Activated naive CD8-positive, alpha-beta T cell treated with anti-CD3 and anti-CD28 coated beads for 36 hours (primary cell): ENCODE measurements at regions not wholly inside any gene's neighbourhood (a gene's known extent, or its start where the extent isn't known, plus 50 kb on each side); places are given as distances from the start of the nearest gene placed in this dataset.
"Not testable (repeated sequence)": the region's sequence is repeated elsewhere in the genome, so short reads cannot be mapped to it uniquely, and the experiment has no call there.

Source experiments
- DNase-seq: peaks from one replicate; pipeline ENCODE4 v3.0.0; 2021
- H3K27ac Mint-ChIP-seq: one replicate; pipeline ENCODE4 v1.8.0; 2022; ENCODE audit warnings: mild to moderate bottlenecking, moderate library complexity, mixed read lengths
- H3K27me3 Mint-ChIP-seq: one replicate; pipeline ENCODE4 v1.8.0; 2022; ENCODE audit warnings: mild to moderate bottlenecking, mixed read lengths
- H3K36me3 Mint-ChIP-seq: one replicate; pipeline ENCODE4 v1.8.0; 2021; ENCODE audit warnings: mild to moderate bottlenecking, mixed read lengths
- H3K4me1 Mint-ChIP-seq: one replicate; pipeline ENCODE4 v1.8.0; 2021; ENCODE audit warnings: mixed read lengths
- H3K4me3 Mint-ChIP-seq: one replicate; pipeline ENCODE4 v1.8.0; 2022; ENCODE audit warnings: mild to moderate bottlenecking, moderate library complexity, mixed read lengths
- H3K9me3 Mint-ChIP-seq: one replicate; pipeline ENCODE4 v1.8.0; 2022; ENCODE audit warnings: mixed read lengths

DNA sequence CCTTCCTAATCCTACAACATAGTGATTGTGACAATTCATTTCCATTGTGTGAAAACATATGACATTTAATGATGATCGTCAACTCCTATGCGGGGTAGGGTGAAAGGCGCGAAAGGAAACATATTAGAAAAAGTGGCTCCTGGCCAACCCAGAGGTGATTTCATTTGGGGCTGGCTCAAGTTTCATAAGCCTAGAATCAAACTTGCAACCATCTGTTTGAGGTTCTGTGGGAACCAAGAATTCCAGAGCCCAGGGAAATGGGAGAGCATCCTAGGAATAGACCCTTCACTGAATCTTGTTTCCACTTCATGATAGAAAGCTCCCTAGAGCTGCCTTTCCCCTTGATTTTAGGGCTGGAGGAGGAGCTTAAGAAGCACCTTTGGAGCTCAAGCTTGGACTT is 101.3 kb upstream of the EGFL6 start:
- Mint-ChIP-seq H3K9me3 (peaks cover 2% of the 10 kb centered on the region), H3K36me3 (no peaks in the 10 kb centered on the region), H3K4me3 (no peak overlapping the region), H3K27me3 (no peaks in the 10 kb centered on the region), H3K4me1 (peaks cover 7% of the 10 kb centered on the region), H3K27ac (no peak overlapping the region)
- no peak for DNase-seq

DNA sequence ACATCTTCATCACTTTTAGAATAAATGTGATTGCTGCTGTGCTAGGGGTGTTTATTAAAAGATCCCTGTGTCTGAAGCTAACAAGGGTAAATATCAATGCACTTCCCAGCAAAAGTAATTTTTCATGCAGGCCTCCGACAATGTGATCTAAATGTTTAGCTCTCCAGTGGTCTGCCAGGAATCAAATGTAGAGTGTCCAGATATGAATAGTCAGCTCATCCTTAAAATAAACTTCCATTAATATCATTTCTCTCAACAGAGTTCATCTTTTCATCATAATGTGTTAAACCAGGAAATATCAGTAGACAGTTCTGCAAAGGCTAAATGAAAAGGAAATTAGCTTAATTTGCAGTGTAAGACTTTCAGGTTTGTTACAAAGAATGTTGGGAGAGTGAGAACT is 102.2 kb upstream of the EGFL6 start:
- no peak overlapping the region for H3K4me3 Mint-ChIP-seq
- peaks cover 6% of the 10 kb centered on the region for H3K9me3 Mint-ChIP-seq
- H3K27ac Mint-ChIP-seq, result no peak overlapping the region
- no peaks in the 10 kb centered on the region for H3K27me3 Mint-ChIP-seq
- no peak for DNase-seq
- peaks cover 5% of the 10 kb centered on the region for H3K4me1 Mint-ChIP-seq
- H3K36me3 Mint-ChIP-seq, result no peaks in the 10 kb centered on the region

DNA sequence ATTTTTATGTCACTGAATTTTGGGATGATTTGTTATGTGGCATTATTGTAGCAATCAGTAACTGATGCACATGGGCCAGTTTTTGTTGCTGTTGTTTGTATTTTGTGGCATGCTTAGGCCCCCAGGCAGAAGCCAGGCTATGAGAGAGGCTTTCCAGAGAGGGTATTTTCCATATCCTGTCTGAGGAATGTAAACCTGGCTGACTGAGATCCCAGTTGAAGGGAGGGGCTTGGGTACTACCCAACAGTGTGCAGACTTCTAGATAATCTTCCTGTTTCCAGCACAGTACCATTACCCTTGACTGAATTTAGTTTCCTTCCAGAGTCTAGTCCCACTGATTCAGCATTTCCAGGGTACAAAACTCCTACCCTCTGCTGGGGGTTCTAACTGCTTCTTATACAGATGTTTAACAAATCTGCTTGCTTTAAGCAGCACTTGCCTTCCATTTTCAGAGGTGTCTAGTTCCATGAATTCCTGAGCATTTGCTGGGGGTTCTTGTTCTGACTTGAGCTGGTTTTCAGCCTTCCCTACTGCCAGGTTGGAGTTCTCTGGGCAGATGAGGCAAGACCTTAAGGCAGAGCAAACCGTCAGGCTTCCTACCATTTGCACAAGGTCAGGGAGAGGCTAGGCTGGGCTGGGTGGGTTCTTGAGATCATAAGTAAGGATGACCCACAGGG is 104.7 kb upstream of the EGFL6 start:
- Mint-ChIP-seq H3K9me3 (peaks cover 6% of the 10 kb centered on the region), H3K36me3 (no peaks in the 10 kb centered on the region), H3K4me3 (no peak overlapping the region), H3K4me1 (peaks cover 2% of the 10 kb centered on the region), H3K27ac (no peak overlapping the region), H3K27me3 (no peaks in the 10 kb centered on the region)
- no peak for DNase-seq

DNA sequence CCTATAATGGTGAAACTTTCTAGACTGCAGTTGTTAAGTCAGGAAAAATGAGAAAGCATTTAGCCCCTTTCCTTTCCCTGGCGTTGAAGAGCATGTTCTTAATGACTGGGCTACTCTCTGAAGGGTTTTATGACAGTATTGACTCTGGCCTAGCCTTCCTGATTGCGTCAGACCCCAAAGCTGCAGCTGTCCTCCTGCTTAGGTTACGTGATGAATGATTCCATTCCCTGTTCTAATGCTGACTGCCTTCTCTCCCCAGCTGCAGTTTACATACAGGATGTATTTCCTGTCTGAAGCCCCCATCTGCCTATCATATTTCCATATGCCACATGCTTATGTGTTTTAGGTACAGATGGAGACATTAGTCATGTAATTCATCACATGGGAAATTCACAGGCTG is 105.8 kb upstream of the EGFL6 start:
- H3K9me3 Mint-ChIP-seq, result peaks cover 6% of the 10 kb centered on the region
- no peak overlapping the region for H3K27ac Mint-ChIP-seq
- H3K4me3 Mint-ChIP-seq, result no peak overlapping the region
- H3K36me3 Mint-ChIP-seq, result no peaks in the 10 kb centered on the region
- DNase-seq, result no peak
- H3K27me3 Mint-ChIP-seq, result no peaks in the 10 kb centered on the region
- peaks cover 2% of the 10 kb centered on the region for H3K4me1 Mint-ChIP-seq

DNA sequence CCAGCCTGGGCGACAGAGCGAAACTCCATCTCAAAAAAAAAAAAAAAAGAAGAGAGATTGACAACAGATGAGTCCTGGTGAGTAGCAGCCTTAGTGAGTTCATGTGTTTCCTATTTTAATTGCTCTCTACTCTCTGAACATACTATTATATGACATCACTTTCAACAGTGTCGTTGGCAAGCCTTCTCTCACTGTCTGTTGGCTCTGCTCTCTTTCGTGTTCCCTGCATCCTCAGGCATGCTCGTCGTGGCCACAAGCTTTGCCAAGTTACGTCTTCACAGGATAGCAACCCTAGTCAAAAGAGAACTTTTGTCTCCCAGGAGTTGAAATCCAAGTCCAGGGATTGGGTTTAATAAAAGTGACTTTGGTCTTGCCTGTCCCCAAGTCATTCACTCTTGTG is 117.1 kb upstream of the EGFL6 start:
- no peak for DNase-seq
- Mint-ChIP-seq H3K27me3 (no peaks in the 10 kb centered on the region), H3K27ac (no peak overlapping the region), H3K4me3 (no peak overlapping the region), H3K36me3 (no peaks in the 10 kb centered on the region), H3K9me3 (no peaks in the 10 kb centered on the region), H3K4me1 (no peaks in the 10 kb centered on the region)

DNA sequence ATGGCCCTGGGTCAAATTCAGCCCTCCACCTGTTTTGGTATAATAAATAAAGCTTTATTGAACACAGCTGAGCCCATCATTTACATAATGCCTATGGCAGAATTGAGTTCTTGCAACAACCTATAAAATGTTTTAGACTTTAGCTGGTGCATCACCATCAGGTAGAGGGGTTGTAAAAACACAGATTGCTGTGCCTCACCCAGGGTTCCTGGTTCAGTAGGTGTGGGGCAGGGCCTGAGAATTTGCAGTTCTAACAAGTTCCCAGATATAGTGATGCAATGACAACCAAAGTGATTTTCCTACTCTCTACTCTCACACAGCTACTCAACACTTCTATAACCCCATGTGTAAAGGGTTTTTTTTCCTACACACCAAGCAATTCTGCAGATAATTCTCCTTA is 120.0 kb upstream of the EGFL6 start:
- H3K27ac Mint-ChIP-seq, result no peak overlapping the region
- H3K4me1 Mint-ChIP-seq, result no peaks in the 10 kb centered on the region
- DNase-seq, result no peak

DNA sequence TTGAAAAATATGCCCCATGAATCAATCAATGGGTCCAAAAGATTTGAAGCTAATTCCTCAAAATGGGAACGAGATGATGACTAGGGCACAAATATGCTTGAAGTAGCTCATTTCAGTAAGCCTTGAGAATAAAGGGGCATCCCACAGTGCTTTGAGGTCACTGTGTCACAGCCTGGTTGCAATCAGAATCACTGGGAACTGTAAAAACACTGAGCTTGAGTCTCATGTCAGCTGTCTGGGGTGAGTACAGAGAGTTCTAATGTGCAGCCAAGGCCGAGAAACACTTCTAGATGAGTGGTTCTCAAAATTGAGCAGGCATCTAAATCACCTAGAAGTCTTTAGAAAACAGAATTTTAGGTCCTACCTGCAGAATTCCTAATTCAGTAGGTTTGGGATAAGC is 120.5 kb upstream of the EGFL6 start:
- H3K4me3 Mint-ChIP-seq, result no peak overlapping the region
- no peak overlapping the region for H3K27ac Mint-ChIP-seq
- H3K27me3 Mint-ChIP-seq, result no peaks in the 10 kb centered on the region
- no peaks in the 10 kb centered on the region for H3K4me1 Mint-ChIP-seq
- no peak for DNase-seq
- H3K36me3 Mint-ChIP-seq, result no peaks in the 10 kb centered on the region
- no peaks in the 10 kb centered on the region for H3K9me3 Mint-ChIP-seq

More for the DNA sequence above, 120.0 kb upstream of the EGFL6 start:
- H3K4me3 Mint-ChIP-seq, result no peak overlapping the region
- no peaks in the 10 kb centered on the region for H3K9me3 Mint-ChIP-seq
- H3K27me3 Mint-ChIP-seq, result no peaks in the 10 kb centered on the region
- H3K36me3 Mint-ChIP-seq, result no peaks in the 10 kb centered on the region

DNA sequence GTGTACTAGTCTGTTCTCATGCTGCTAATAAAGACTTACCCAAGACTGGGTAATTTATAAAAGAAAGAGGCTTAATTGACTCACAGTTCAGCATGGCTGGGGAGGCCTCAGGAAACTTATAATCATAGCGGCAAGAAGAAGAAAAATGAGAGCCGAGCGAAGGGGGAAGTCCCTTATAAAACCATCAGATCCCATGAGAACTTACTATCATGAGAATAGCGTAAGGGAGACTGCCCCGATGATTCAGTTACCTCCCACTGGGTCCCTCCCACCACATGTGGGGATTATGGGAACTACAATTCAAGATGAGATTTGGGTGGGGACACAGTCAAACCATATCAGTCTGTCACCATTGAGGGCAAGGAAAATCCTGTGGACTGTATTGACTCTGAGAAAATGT is 121.8 kb upstream of the ATXN3L start:
- not testable (repeated sequence) for H3K27ac Mint-ChIP-seq, H3K27me3 Mint-ChIP-seq, H3K4me3 Mint-ChIP-seq, H3K4me1 Mint-ChIP-seq, H3K9me3 Mint-ChIP-seq, H3K36me3 Mint-ChIP-seq, DNase-seq

DNA sequence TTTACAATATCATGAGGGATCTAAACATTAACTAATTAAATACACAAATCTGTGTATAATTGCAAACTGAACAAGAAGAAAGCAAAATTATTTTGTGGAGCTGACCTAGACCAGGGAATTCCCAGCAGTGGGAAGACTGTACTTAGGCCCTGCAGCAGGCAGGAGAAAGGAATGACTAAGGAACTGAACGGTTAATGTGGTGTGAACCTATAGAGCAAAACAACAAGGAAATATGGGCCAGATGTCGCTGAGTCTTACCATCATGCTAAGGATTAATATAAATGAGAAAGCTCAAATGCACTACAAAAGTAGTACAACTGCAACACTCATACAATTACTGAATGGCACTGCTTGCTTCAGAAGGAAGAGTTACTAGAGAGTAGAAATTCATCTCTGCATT is 120.3 kb upstream of the ATXN3L start:
- Mint-ChIP-seq H3K36me3 (no peaks in the 10 kb centered on the region), H3K4me3 (no peak overlapping the region), H3K9me3 (peaks cover 3% of the 10 kb centered on the region), H3K4me1 (peaks cover 6% of the 10 kb centered on the region), H3K27me3 (no peaks in the 10 kb centered on the region), H3K27ac (no peak overlapping the region)
- DNase-seq, result no peak

DNA sequence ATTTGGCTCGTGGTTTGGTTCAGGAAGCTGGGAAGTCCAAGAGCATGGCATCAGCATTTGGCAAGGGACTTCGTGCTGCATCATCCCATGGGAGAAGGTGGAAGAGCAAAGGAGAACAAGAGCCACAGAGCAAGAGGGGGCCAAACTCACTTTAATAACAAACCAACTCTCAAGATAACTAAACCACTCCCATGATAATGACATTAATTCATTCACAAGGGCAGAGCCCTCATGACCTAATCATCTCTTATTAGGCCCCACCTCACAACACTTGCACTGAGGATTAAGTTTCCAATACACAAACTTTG is 113.4 kb upstream of the ATXN3L start:
- Mint-ChIP-seq H3K4me3 (no peak overlapping the region), H3K36me3 (no peaks in the 10 kb centered on the region), H3K27me3 (no peaks in the 10 kb centered on the region), H3K9me3 (peaks cover 3% of the 10 kb centered on the region), H3K4me1 (peaks cover 5% of the 10 kb centered on the region), H3K27ac (no peak overlapping the region)
- no peak for DNase-seq

DNA sequence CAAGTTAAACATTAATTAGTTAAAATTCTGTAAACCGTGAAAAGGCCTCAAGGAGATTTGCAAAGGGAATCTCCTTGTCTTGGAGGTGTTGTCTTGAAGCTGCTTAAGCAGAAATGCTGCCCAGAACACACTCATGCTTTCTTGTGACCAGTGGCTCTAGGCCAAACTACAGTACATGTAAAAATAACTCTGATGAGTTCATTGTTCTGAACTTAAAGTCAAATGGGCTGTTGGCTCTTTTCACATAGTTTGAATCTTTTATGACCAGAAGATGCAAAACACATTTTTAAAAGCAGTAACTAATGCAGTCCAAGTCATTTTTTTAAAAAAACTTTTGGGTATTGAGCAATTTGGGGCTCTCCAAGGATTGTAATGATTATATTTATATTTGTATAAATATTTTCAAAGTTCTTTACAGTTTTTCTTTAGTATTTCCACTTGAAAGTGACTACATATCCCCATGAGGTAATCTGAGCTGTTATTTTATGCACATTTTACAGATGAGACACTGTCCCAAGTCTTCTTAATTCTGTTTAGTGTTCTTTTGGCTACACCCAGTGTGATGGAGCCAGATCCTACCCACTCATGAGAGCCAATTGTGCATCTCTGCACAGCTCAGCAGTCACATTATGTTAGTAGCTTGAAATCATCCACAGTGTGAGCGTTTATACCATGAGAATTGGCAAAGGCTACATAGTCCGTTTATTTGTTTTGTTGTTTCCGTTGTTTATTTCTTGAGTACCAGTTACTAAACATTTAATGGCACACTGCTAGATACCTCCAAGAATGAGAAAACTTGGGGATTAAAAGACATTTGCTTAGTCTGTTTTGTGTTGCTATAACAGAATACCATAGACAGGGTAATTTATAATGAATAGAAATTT is 112.8 kb upstream of the ATXN3L start:
- Mint-ChIP-seq H3K27ac (no peak overlapping the region), H3K36me3 (no peaks in the 10 kb centered on the region), H3K4me3 (no peak overlapping the region), H3K4me1 (peaks cover 11% of the 10 kb centered on the region), H3K9me3 (peaks cover 3% of the 10 kb centered on the region), H3K27me3 (no peaks in the 10 kb centered on the region)
- DNase-seq, result no peak

DNA sequence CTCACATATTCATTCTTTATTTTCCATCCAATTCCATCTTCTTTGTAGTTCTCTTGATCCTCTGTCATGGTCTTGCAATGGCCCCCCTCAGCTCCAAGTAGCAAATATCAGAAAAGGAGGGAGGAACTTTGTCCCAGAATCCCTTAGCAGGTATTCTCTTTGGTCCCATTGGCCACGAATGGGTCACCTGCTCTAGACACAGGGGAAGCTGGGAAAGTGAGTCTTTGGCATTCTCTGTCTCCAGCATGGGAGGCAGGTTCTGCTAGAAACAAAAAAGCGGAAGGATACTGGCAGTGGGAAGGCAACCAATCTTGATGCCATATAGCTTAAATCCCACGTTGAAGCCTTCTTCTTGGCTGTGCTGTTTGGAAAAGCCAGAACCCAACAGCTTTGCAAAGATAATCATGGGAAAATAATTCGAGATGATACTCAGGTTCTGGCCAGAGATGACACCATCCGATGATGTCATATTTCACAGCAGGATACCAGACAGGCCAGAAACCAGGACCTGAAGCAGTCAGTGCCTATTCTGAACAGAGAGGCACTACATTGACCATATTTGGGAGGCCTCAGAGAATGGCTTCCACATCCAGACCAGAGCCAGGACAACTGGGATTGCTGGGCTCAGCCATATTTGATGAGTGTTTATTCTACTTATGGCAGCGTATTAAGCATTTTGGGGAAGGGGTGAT is 110.4 kb upstream of the ATXN3L start:
- peaks cover 11% of the 10 kb centered on the region for H3K4me1 Mint-ChIP-seq
- no peaks in the 10 kb centered on the region for H3K36me3 Mint-ChIP-seq
- H3K27me3 Mint-ChIP-seq, result no peaks in the 10 kb centered on the region
- DNase-seq, result no peak
- H3K27ac Mint-ChIP-seq, result no peak overlapping the region
- H3K9me3 Mint-ChIP-seq, result no peaks in the 10 kb centered on the region
- no peak overlapping the region for H3K4me3 Mint-ChIP-seq

DNA sequence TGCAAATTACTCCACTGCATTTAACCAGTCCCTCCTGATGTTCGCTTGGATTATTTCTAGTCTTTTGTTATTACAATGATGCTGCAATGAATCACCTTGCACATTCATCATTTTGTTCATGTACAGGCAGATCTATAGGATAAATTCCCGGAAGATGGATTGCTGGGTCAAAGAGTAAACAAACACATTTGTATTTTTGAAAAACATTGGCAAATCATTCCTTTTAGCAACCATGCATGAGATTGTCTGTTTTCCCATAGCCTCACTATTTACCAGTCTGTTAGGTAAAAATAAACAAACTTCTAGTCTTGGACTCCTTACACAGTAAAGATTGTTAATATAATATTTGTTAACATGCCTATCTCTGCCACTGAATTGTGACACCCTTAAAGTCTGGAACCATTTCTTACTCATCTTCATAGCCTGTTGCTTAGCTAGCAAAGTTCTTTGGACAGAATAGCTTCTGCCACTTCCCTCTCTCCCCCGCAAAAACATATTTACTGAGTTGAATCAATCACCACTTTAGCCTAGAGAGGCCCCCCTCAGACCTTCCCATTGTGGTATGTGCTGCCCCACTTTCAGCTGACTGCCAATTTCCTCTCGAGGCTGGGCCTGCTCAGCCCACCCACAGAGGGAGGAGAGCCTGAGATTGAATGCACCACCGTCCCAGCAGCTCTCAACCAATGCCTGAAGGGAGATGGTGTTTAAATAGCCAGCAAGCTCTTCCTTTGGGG is 108.4 kb upstream of the ATXN3L start:
- DNase-seq, result peak; percentile 21
- Mint-ChIP-seq H3K27ac (no peak overlapping the region), H3K4me1 (peaks cover 11% of the 10 kb centered on the region), H3K4me3 (no peak overlapping the region), H3K9me3 (no peaks in the 10 kb centered on the region), H3K27me3 (no peaks in the 10 kb centered on the region), H3K36me3 (no peaks in the 10 kb centered on the region)

DNA sequence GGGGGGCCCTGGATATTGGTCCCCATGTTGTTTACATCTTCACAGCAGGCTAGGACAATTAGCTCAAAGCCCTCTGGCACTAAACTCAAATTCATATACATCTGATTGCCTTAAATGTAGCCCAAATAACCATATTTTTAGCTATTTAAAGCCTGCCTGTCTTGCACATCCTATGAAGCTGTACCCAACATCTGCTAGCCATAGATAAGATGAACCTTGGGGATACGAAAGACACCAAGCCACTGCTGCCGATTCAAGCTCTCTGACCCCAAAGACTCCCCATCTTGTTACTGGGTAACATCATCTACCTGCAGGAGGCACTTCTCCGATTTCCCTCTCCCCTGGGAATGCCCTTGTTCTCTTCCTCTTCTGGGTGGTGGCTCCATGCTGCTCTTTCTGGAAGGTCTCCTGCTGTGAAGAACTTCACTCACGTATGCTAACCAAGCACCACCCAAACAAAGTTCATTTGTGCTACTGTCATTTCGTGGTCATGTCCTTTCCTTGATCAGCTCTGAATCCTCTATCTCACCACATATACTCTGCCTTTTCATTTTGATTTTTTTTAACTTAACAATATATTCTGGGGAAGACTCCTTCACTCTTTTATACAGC is 107.7 kb upstream of the ATXN3L start:
- peaks cover 11% of the 10 kb centered on the region for H3K4me1 Mint-ChIP-seq
- H3K27ac Mint-ChIP-seq, result no peak overlapping the region
- H3K27me3 Mint-ChIP-seq, result no peaks in the 10 kb centered on the region
- H3K4me3 Mint-ChIP-seq, result no peak overlapping the region
- H3K9me3 Mint-ChIP-seq, result no peaks in the 10 kb centered on the region
- DNase-seq, result no peak
- no peaks in the 10 kb centered on the region for H3K36me3 Mint-ChIP-seq
